Thyroid gland (tissue), 4 donors: ENCODE measurements at regions not wholly inside any gene's neighbourhood (a gene's known extent, or its start where the extent isn't known, plus 50 kb on each side); places are given as distances from the start of the nearest gene placed in this dataset.

ENCODE experiments used
- DNase-seq, 2 donors: peaks; one replicate each; pipeline ENCODE4 v3.0.0-alpha.2; 2019
- H3K27ac ChIP-seq, 3 donors: fragments of 200-600 bp; sonication (generic); 1 replicate in 2 of 3; 2 replicates in 1 of 3; pipeline ENCODE4 v1.5.1; 2016 to 2019; ENCODE audit warnings: mild to moderate bottlenecking in 1 of 3, moderate library complexity in 1 of 3
- H3K27me3 ChIP-seq: fragments of 200-600 bp; sonication (generic); one replicate; pipeline ENCODE4 v1.5.1; 2019
- H3K36me3 ChIP-seq, 2 donors: fragments of 200-600 bp; sonication (generic); one replicate each; pipeline ENCODE4 v1.5.1; 2016 to 2019
- H3K4me1 ChIP-seq, 2 donors: fragments of 200-600 bp; sonication (generic); one replicate each; pipeline ENCODE4 v1.5.1; 2017 to 2019
- H3K4me3 ChIP-seq, 3 donors: fragments of 200-600 bp; sonication (generic); replicated peaks in 1 of 3; 1 replicate in 2 of 3; 2 replicates in 1 of 3; pipeline ENCODE4 v1.5.1; 2016; ENCODE audit warnings: mild to moderate bottlenecking in 1 of 3
- H3K9me3 ChIP-seq: fragments of 200-600 bp; sonication (generic); one replicate; pipeline ENCODE4 v1.5.1; 2017
- CTCF ChIP-seq, 6 experiments: fragments of 200-600 bp in 3 of 6; fragments of 450-650 bp in 3 of 6; sonication (generic) in 3 of 6; IDR thresholded peaks; one replicate each; pipeline ENCODE4 v1.5.1; 2016 to 2019; ENCODE audit warnings: antibody characterized with exemption in 6 of 6, mild to moderate bottlenecking in 2 of 6, inconsistent platforms in 1 of 6, moderate library complexity in 1 of 6
- POLR2A ChIP-seq, 2 donors: fragments of 450-650 bp; IDR thresholded peaks; one replicate each; pipeline ENCODE4 v1.6.1; 2017; ENCODE audit warnings: antibody characterized with exemption in 2 of 2, mild to moderate bottlenecking in 2 of 2, moderate library complexity in 1 of 2
- WGBS, 2 donors: methylation state at CpG; one replicate each; pipeline ENCODE4 v1.1.5; 2017; 5-methylcytosine and 5-hydroxymethylcytosine counted together
- intact Hi-C: fragments of 100-400 bp; cut with DNase I; formaldehyde crosslinking; loops from one replicate; pipeline ENCODE4 v1.15.1; 2023

GRCh38 chr15:98230975-98231374 lies 270.5 kb downstream of the ARRDC4 start:
- DNase-seq, result no peak
- H3K9me3 ChIP-seq, result no peaks in the 10 kb centered on the region
- no peaks in the 10 kb centered on the region for H3K27me3 ChIP-seq
- no peaks in the 10 kb centered on the region for H3K4me1 ChIP-seq
- intact Hi-C loops, result no loop called here
- no peak overlapping the region for H3K27ac ChIP-seq
- no peak overlapping the region for H3K4me3 ChIP-seq
- no peak for TF ChIP-seq CTCF (IDR thresholded peaks at IDR 0.05)
- no peak for TF ChIP-seq POLR2A (IDR thresholded peaks at IDR 0.05)
- 93 to 95% methylated on average over 5 of the region's 5 CpGs for WGBS, 2 donors
- no peaks in the 10 kb centered on the region for H3K36me3 ChIP-seq

- Histone ChIP-seq H3K9me3 (no peaks in the 10 kb centered on the region), H3K27ac (no peak overlapping the region), H3K4me1 (no peaks in the 10 kb centered on the region), H3K4me3 (no peak overlapping the region), H3K27me3 (no peaks in the 10 kb centered on the region), H3K36me3 (no peaks in the 10 kb centered on the region)
- TF ChIP-seq POLR2A (IDR thresholded peaks at IDR 0.05), result no peak
- 56 to 69% methylated on average over 8 of the region's 8 CpGs for WGBS, 2 donors
- DNase-seq, result no peak
- intact Hi-C loops, result no loop called here
These were observed 271.4 kb downstream of the ARRDC4 start for GRCh38 chr15:98231696-98232440.

GRCh38 chr15:98232761-98233160 lies 272.3 kb downstream of the ARRDC4 start:
- Histone ChIP-seq H3K9me3 (no peaks in the 10 kb centered on the region), H3K27ac (no peak overlapping the region), H3K36me3 (no peaks in the 10 kb centered on the region), H3K4me3 (no peak overlapping the region), H3K4me1 (no peaks in the 10 kb centered on the region), H3K27me3 (no peaks in the 10 kb centered on the region)
- TF ChIP-seq CTCF (IDR thresholded peaks at IDR 0.05) (no peak), POLR2A (IDR thresholded peaks at IDR 0.05) (no peak)
- intact Hi-C loops, result no loop called here
- WGBS, 2 donors, result 87 to 91% methylated on average over 3 of the region's 3 CpGs
- DNase-seq, result no peak

DNA sequence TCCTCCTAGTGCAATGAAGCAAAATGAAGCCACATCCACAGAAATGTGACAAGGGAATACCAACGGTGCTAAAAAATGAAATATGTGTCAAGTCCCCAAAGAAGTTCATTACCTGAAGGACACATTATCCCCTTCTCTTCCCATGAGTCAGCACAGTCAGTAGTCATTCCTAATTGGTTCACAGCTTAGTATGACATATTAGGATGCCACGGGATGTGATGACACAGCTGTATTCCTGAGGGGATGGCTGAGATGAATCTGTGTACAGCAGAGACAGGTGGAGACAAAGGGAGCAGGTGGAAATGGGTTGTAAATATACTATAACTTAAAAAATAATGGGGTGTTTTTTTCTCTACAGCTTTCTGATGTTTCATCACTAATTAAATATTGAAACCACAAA lies 273.4 kb downstream of the ARRDC4 start:
- Histone ChIP-seq H3K9me3 (no peaks in the 10 kb centered on the region), H3K36me3 (no peaks in the 10 kb centered on the region), H3K27ac (no peak overlapping the region), H3K4me1 (no peaks in the 10 kb centered on the region), H3K27me3 (no peaks in the 10 kb centered on the region), H3K4me3 (no peak overlapping the region)
- 81 to 86% methylated on average over 2 of the region's 2 CpGs for WGBS, 2 donors
- no peak for DNase-seq
- TF ChIP-seq POLR2A (IDR thresholded peaks at IDR 0.05) (no peak), CTCF (IDR thresholded peaks at IDR 0.05) (no peak)
- intact Hi-C loops, result no loop called here

DNA sequence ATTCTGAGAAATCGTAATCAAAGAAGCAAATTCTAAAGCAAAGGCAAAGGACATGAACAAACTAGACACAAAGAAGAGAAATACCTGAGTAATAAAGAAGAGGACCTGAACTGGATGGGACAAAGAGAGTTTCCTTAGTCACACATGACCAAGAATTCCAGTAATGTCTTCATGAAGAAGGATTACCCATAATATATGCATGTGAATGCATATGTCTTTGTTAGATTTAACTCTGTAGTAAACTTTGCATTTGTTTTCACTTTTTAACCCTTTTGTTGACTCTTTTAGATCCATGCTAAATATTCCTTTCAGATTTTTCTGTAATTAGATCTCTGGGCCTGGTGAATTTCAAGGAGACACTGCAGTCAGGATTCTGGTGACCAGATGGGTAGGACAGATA lies 279.8 kb downstream of the ARRDC4 start:
- H3K4me3 ChIP-seq, result no peak overlapping the region
- TF ChIP-seq POLR2A (IDR thresholded peaks at IDR 0.05) (no peak), CTCF (IDR thresholded peaks at IDR 0.05) (no peak)
- intact Hi-C loops, result no loop called here
- H3K36me3 ChIP-seq, result no peaks in the 10 kb centered on the region
- no peak overlapping the region for H3K27ac ChIP-seq
- WGBS, 2 donors, result 0% methylated on average over 1 of the region's 1 CpG
- H3K4me1 ChIP-seq, result no peaks in the 10 kb centered on the region
- DNase-seq, result no peak
- H3K27me3 ChIP-seq, result no peaks in the 10 kb centered on the region
- H3K9me3 ChIP-seq, result no peaks in the 10 kb centered on the region
